HG02938 (cell line): ENCODE measurements at regions not wholly inside any gene's neighbourhood (a gene's known extent, or its start where the extent isn't known, plus 50 kb on each side); places are given as distances from the start of the nearest gene placed in this dataset.

Source experiments
- ATAC-seq: cut with Tn5 transposase; IDR thresholded peaks from one replicate; pipeline ENCODE4 v1.9.1; 2021; ENCODE audit warnings: mild to moderate bottlenecking, moderate library complexity; ENCODE audit not compliant: unreplicated experiment

DNA sequence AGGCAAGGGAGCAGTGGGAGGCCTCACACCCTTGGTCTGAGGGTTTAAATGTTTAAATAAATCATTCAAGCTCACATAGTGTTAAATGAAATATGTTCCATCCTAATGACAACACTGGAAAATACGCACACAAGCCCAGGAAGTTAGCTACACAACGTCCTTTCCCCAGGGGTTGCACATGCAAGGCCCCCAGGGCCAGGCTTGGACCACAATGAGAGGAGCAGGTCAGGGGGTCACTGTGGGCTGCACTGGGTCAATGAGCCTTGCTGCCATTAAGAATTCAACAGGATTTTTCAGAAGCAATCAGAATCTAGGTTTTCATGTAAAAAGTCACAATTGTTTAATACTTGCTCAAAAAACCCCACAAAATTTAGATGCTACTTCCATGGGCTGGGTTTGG, 64.9 kb upstream of the ADCY1 start:
- ATAC-seq, result no peak

DNA sequence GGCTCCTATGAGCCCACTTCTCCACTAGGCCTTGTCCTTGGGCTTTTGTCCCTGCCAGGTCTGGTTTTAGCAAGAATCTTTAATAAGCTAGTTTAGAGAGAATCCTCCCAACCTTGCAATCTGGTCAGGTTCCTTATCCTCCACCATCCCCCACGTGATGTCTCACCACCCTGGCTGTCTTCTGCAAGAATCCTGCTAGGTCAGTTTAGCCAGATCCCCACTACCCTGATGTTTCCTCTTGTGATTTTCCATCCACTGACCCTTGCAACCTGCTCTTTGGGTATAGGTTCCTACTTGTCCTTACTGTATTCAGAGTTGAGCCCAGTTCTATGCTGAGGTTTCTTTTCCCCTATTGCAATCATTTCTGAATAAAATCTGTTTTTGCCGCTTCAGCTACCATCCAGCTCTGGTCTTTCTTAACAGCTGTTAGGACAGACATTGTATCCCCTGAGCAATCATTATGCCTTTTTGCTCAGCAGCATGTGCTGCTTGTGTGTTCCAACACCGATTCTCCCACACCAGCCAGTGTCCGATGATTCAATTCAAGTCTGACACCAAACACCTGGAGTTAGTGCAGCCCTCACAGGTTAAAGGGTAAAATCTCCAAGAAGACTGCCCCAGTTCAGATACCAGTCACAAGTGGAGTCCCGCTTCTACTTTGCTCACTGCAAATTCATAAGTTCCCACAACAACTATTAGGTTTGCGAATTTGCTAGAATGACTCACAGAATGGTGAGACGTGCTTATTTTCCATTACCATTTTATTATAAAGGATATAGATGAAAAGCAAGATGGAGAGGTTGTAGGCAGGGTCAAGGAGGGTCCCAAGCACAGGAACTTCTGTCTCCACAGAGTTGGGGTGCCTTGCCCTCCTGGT, 62.2 kb upstream of the ADCY1 start:
- ATAC-seq, result no peak

DNA sequence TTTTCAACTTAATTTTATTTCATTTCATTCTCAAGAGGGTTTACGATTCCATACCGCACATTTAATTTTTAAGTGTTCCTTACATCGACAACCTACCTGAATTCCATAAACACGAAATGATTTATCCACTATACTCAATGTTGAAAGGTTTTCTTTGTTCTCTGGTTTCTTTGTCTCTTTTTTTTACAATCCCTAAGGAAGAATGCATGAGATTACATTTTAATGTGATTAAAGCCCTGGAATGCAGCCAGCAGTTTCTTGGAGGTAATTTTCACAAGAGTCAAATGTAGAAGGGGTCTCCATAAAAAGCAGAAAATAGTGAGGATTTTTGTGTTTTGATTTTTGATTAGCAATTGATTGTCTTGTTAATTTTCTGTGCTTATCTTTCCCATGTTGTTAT, 59.2 kb upstream of the ADCY1 start:
- ATAC-seq, result no peak

DNA sequence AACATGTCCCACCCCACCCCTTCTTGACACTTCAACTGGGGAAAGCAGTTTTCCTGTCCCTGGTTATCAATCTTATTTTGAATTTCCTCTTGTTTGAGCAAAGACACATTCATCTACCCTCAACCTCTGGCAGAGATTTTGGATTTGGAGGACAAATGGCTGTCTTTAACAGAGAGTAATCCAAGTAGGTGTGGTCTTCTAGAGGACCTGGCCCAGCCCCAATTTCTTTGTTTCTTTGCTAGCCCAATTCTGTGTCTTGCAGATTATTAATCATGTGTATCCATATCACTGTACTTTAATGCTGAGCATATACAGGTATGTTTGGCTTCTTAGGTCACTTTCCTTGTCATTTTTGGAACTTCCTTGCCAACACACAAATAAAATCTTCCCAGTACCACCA, 58.8 kb upstream of the ADCY1 start:
- no peak for ATAC-seq
